Lower leg skin (tissue), 3 donors: ENCODE measurements at regions not wholly inside any gene's neighbourhood (a gene's known extent, or its start where the extent isn't known, plus 50 kb on each side); places are given as distances from the start of the nearest gene placed in this dataset.

Source experiments
- CTCF ChIP-seq, 3 donors: fragments of 450-650 bp; IDR thresholded peaks; one replicate each; pipeline ENCODE4 v1.5.1; 2016; ENCODE audit warnings: antibody characterized with exemption in 3 of 3, mild to moderate bottlenecking in 3 of 3, moderate library complexity in 2 of 3
- POLR2A ChIP-seq, 2 donors: fragments of 450-650 bp; IDR thresholded peaks; one replicate each; pipeline ENCODE4 v1.6.1; 2016 to 2017; ENCODE audit warnings: antibody characterized with exemption in 2 of 2, mild to moderate bottlenecking in 1 of 2, moderate library complexity in 1 of 2

GRCh38 chr6:1250489-1251197, 61.3 kb upstream of the FOXQ1 start:
- no peak for TF ChIP-seq CTCF (IDR thresholded peaks at IDR 0.05)
- TF ChIP-seq POLR2A (IDR thresholded peaks at IDR 0.05): no peak
